Mucosa of gallbladder (tissue), 1 donor: ENCODE measurements at regions not wholly inside any gene's neighbourhood (a gene's known extent, or its start where the extent isn't known, plus 50 kb on each side); places are given as distances from the start of the nearest gene placed in this dataset.
A peak's percentile ranks its signal among the peaks of the same experiment; 100 is the strongest.
"Not testable (repeated sequence)": the region's sequence is repeated elsewhere in the genome, so short reads cannot be mapped to it uniquely, and the experiment has no call there.

Source experiments
- DNase-seq: peaks from one replicate; pipeline ENCODE4 v3.0.0-alpha.2; 2020; ENCODE audit warnings: low spot score
- donor health status: DM: no; HTN: no; CAD: no.

GRCh38 chr20:11976966-11977365 is 59.3 kb downstream of the BTBD3 start:
- DNase-seq, result no peak

- DNase-seq, result no peak
Measured at GRCh38 chr20:11978496-11978895, 60.8 kb downstream of the BTBD3 start.

GRCh38 chr20:11979306-11979990 is 61.8 kb downstream of the BTBD3 start:
- DNase-seq, result no peak

- DNase-seq, result no peak
Measured at GRCh38 chr20:11980263-11980662, 62.6 kb downstream of the BTBD3 start.

- DNase-seq, result no peak
Measured at GRCh38 chr20:11981366-11981947, 63.8 kb downstream of the BTBD3 start.

GRCh38 chr20:11982289-11982954 is 64.7 kb downstream of the BTBD3 start:
- peak; percentile 71 for DNase-seq

- no peak for DNase-seq
Measured at GRCh38 chr20:11982955-11983470, 65.3 kb downstream of the BTBD3 start.

- DNase-seq, result no peak
Measured at GRCh38 chr20:11986954-11987353, 69.3 kb downstream of the BTBD3 start.

GRCh38 chr20:11987526-11987925 is 69.8 kb downstream of the BTBD3 start:
- no peak for DNase-seq

- DNase-seq, result no peak
Measured at GRCh38 chr20:11989018-11989771, 71.5 kb downstream of the BTBD3 start.

GRCh38 chr20:11992426-11992825 is 74.7 kb downstream of the BTBD3 start:
- DNase-seq, result no peak

GRCh38 chr20:11993886-11994461 is 76.3 kb downstream of the BTBD3 start:
- no peak for DNase-seq

GRCh38 chr20:11995805-11996567 is 78.3 kb downstream of the BTBD3 start:
- DNase-seq, result no peak

GRCh38 chr20:12004776-12005175 is 87.1 kb downstream of the BTBD3 start:
- not testable (repeated sequence) for DNase-seq

- peak; percentile 31 for DNase-seq
Measured at GRCh38 chr20:12012241-12013222, 94.8 kb downstream of the BTBD3 start.

- no peak for DNase-seq
Measured at GRCh38 chr20:12014276-12014675, 96.6 kb downstream of the BTBD3 start.

GRCh38 chr20:12014736-12015135 is 97.0 kb downstream of the BTBD3 start:
- DNase-seq, result no peak

GRCh38 chr20:12016291-12016690 is 98.6 kb downstream of the BTBD3 start:
- DNase-seq, result no peak

GRCh38 chr20:12019715-12020114 is 102.0 kb downstream of the BTBD3 start:
- no peak for DNase-seq

- no peak for DNase-seq
Measured at GRCh38 chr20:12020846-12021245, 103.2 kb downstream of the BTBD3 start.
